GM12873 (cell line): ENCODE measurements at regions not wholly inside any gene's neighbourhood (a gene's known extent, or its start where the extent isn't known, plus 50 kb on each side); places are given as distances from the start of the nearest gene placed in this dataset.

ENCODE experiments used
- CTCF ChIP-seq: IDR thresholded peaks from 2 replicates; pipeline ENCODE4 v1.5.1; 2012; ENCODE audit warnings: low read depth, mild to moderate bottlenecking, moderate library complexity, low read length, control low read depth; ENCODE audit not compliant: insufficient read depth; ENCODE audit errors: missing control alignments

GRCh38 chr13:84418041-84418440 lies 535.8 kb upstream of the SLITRK1 start:
- no peak for TF ChIP-seq CTCF

GRCh38 chr13:84417416-84417815 lies 535.1 kb upstream of the SLITRK1 start:
- no peak for TF ChIP-seq CTCF

GRCh38 chr13:84413016-84413415 lies 530.7 kb upstream of the SLITRK1 start:
- TF ChIP-seq CTCF = no peak

DNA sequence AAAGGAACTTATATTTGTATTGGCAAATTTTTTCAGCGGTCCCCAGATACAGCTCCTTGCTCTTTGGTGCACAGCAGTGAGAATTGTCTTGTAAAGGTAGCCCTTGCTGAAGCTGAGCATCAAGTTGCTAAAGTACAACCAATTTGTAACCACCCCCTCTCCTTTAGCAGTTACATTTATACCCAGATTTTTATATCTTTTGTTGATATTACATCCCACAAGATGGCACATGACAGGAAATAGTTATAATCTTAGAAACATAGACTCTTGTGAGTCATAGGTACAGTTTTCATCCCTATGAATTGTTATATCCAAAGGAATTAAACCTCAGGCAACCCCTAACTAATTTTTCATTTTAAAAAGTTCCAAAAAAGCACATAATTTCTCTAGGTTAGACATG lies 523.0 kb upstream of the SLITRK1 start:
- TF ChIP-seq CTCF = no peak

DNA sequence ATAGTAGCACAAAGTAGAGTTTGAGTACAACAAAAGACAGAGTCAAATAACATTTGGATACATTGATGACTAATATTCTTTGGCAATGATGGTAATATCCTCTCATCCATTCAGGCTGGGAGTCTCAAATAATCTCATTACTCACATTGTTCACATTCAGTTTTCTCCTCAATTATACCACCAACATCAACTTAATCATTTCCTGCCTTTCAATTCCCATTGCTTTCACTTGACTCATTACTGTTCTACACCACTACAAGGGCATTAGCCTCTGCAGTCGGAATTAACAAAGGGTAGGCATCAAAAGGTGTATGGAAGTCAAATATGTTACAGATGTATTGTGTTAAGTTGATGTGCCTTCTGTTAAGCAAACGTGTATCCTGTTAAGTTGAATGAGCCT lies 518.4 kb upstream of the SLITRK1 start:
- no peak for TF ChIP-seq CTCF

DNA sequence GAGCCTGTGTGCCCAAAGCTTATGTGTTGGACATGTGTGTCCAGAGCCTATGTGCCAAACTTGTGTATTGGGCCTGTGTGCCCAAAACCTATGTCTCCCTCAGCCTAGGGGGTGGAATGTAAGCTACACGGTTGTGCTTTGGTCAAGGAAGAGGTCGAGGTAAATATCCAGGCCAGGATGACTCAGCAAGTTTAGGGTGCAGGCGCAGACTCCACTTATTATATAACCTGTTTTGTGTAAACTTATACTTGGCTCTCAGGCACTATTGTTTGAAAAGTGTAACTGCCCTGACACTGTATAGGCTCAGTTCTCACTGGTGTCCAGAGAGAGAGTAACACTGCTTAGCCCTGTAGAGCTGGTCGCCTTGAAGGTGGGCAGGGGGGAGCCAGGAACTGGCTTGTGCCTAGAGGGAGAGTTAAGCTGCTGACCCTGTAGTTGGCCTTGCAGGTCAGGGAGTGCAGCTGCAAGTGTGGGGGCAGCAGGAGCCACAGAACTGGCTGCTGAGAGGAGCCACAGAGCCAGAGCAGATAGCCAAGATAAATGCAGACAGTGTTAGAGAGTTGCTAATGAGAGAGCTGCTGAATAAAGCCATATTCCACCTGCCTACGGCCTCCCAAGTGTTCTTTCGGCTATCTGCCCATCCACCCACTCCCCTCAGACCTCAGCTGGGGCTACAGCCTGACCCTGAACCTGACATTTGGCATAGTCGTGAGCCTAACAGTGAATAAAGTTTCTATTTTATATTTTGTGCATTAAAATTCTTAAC lies 517.2 kb upstream of the SLITRK1 start:
- no peak for TF ChIP-seq CTCF

DNA sequence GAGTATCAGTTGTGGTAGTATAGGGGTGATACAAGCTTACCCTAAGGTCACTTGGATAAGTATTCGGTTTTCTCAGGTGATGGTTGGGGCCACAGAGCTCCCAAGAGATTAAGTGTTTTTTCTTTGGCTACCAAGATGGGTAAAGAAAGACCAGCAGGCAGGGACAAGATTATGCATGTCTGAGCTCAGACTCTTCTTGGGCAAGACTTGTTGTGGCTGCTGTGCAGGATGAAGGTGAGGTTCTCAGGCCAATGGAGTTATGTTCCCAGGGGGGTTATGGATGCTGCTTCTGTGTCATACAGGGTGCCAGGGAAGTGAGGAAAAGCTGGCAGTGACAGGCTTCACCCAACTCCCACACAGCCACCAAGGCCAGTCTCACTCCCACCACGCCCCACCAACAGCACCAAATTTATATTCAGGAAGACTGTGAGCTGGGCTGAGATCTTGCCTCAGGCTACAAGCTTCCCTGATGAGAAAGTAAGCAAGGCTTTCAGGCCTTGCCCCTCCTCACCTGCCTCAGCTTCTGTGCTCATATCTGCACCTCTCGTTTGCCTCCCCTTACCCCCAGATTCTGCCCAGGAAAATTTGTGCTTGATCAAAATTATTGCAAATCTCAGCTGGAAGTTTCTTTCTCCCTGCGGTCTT lies 511.8 kb upstream of the SLITRK1 start:
- no peak for TF ChIP-seq CTCF
